IMR-90 (cell line): ENCODE measurements at regions not wholly inside any gene's neighbourhood (a gene's known extent, or its start where the extent isn't known, plus 50 kb on each side); places are given as distances from the start of the nearest gene placed in this dataset.

ENCODE experiments used
- CEBPB ChIP-seq: IDR thresholded peaks from 2 replicates; pipeline ENCODE4 v1.6.1; 2012; ENCODE audit warnings: low read depth, low read length, improper control_type of control experiment
- CHD1 ChIP-seq: IDR thresholded peaks from 2 replicates; pipeline ENCODE4 v1.6.1; 2012; ENCODE audit warnings: low read depth, low read length, improper control_type of control experiment
- CTCF ChIP-seq: conservative IDR thresholded peaks from 2 replicates; pipeline ENCODE4 v1.5.1; 2012; ENCODE audit warnings: mild to moderate bottlenecking, low read depth, low read length, improper control_type of control experiment
- ELK1 ChIP-seq: fragments of 150-350 bp; IDR thresholded peaks from 2 replicates; pipeline ENCODE4 v1.6.1; 2016; ENCODE audit warnings: low read depth, mild to moderate bottlenecking, low read length, moderate library complexity, borderline replicate concordance
- FOS ChIP-seq: fragments of 150-350 bp; IDR thresholded peaks from 2 replicates; pipeline ENCODE4 v1.6.1; 2016; ENCODE audit warnings: low read depth, low read length
- MAFK ChIP-seq: IDR thresholded peaks from 2 replicates; pipeline ENCODE4 v1.6.1; 2012; ENCODE audit warnings: low read depth, low read length, improper control_type of control experiment
- MAZ ChIP-seq: IDR thresholded peaks from 2 replicates; pipeline ENCODE4 v1.6.1; 2012; ENCODE audit warnings: low read depth, mild to moderate bottlenecking, low read length, improper control_type of control experiment, moderate library complexity, borderline replicate concordance
- MXI1 ChIP-seq: IDR thresholded peaks from 2 replicates; pipeline ENCODE4 v1.6.1; 2012; ENCODE audit warnings: low read depth, mild to moderate bottlenecking, low read length, moderate library complexity, borderline replicate concordance
- POLR2A ChIP-seq: IDR thresholded peaks from 2 replicates; pipeline ENCODE4 v1.6.1; 2012; ENCODE audit warnings: mild to moderate bottlenecking, low read depth, low read length
- RAD21 ChIP-seq: IDR thresholded peaks from 2 replicates; pipeline ENCODE4 v1.6.1; 2012; ENCODE audit warnings: low read length, improper control_type of control experiment
- RFX5 ChIP-seq: IDR thresholded peaks from 2 replicates; pipeline ENCODE4 v1.8.0; 2012; ENCODE audit warnings: low read depth, mild to moderate bottlenecking, low read length, moderate library complexity
- SMC3 ChIP-seq: fragments of 150-350 bp; IDR thresholded peaks from 2 replicates; pipeline ENCODE4 v1.6.1; 2016; ENCODE audit warnings: low read depth, mild to moderate bottlenecking, antibody characterized with exemption, low read length, moderate library complexity

GRCh38 chr4:160877087-160877790 lies 1286.6 kb downstream of the FSTL5 start:
- TF ChIP-seq CTCF = no peak
- no peak for TF ChIP-seq POLR2A
- TF ChIP-seq ELK1 = no peak
- TF ChIP-seq RAD21 = no peak
- TF ChIP-seq MAFK = no peak
- TF ChIP-seq SMC3 = no peak
- TF ChIP-seq MXI1 = no peak
- TF ChIP-seq CEBPB = no peak
- TF ChIP-seq MAZ = no peak
- TF ChIP-seq RFX5 = no peak
- no peak for TF ChIP-seq CHD1
- no peak for TF ChIP-seq FOS
